GM23338 (cell line): ENCODE measurements at regions not wholly inside any gene's neighbourhood (a gene's known extent, or its start where the extent isn't known, plus 50 kb on each side); places are given as distances from the start of the nearest gene placed in this dataset.
"Not testable (repeated sequence)": the region's sequence is repeated elsewhere in the genome, so short reads cannot be mapped to it uniquely, and the experiment has no call there.

ENCODE experiments used
- ATAC-seq: fragments of 200-7000 bp; cut with Tn5 transposase; 3 replicates; pipeline ENCODE4 v1.9.1; 2020
- DNase-seq: peaks from one replicate; pipeline ENCODE4 v3.0.0-alpha.2; 2015; ENCODE audit warnings: low spot score
- H2AFZ ChIP-seq: fragments of 200-600 bp; sonication (generic); 2 replicates; pipeline ENCODE4 v1.8.0; 2016; ENCODE audit warnings: antibody characterized with exemption, mild to moderate bottlenecking, moderate library complexity
- H3F3A ChIP-seq: fragments of 200-600 bp; sonication (generic); replicated peaks from 2 replicates; pipeline ENCODE4 v1.8.0; 2017; ENCODE audit warnings: antibody characterized with exemption, mixed run types, low read depth
- H3K27ac ChIP-seq: fragments of 200-600 bp; sonication (generic); 2 replicates; pipeline ENCODE4 v1.6.1; 2016; ENCODE audit warnings: low read depth
- H3K27me3 ChIP-seq: fragments of 200-600 bp; sonication (generic); 2 replicates; pipeline ENCODE4 v1.8.0; 2016; ENCODE audit warnings: mild to moderate bottlenecking, mixed run types, moderate library complexity; ENCODE audit not compliant: insufficient read depth
- H3K36me3 ChIP-seq: fragments of 200-600 bp; sonication (generic); 2 replicates; pipeline ENCODE4 v1.8.0; 2016; ENCODE audit warnings: mild to moderate bottlenecking; ENCODE audit not compliant: insufficient read depth
- H3K4me1 ChIP-seq: fragments of 200-600 bp; sonication (generic); 2 replicates; pipeline ENCODE4 v1.8.0; 2016; ENCODE audit warnings: mild to moderate bottlenecking, moderate library complexity; ENCODE audit not compliant: insufficient read depth
- H3K4me2 ChIP-seq: fragments of 200-600 bp; sonication (generic); 2 replicates; pipeline ENCODE4 v1.7.1; 2017; ENCODE audit warnings: mixed run types
- H3K4me3 ChIP-seq: fragments of 200-600 bp; sonication (generic); 2 replicates; pipeline ENCODE4 v1.6.1; 2016; ENCODE audit warnings: mixed run types
- H3K79me2 ChIP-seq: fragments of 200-600 bp; sonication (generic); replicated peaks from 2 replicates; pipeline ENCODE4 v1.8.0; 2017; ENCODE audit warnings: mild to moderate bottlenecking; ENCODE audit not compliant: insufficient read depth
- H3K9me2 ChIP-seq: fragments of 200-600 bp; sonication (generic); 2 replicates; pipeline ENCODE4 v1.8.0; 2017; ENCODE audit not compliant: insufficient read depth
- H4K20me1 ChIP-seq: fragments of 200-600 bp; sonication (generic); replicated peaks from 2 replicates; pipeline ENCODE4 v1.8.0; 2017; ENCODE audit warnings: mild to moderate bottlenecking; ENCODE audit not compliant: insufficient read depth
- H3K27ac Mint-ChIP-seq: 2 replicates; pipeline ENCODE4 v1.8.0; 2020; ENCODE audit warnings: inconsistent platforms, mild to moderate bottlenecking, moderate library complexity, mixed read lengths
- H3K27me3 Mint-ChIP-seq: 3 replicates; pipeline ENCODE4 v1.8.0; 2022; ENCODE audit warnings: low read depth, mild to moderate bottlenecking, moderate library complexity, mixed read lengths, inconsistent platforms; ENCODE audit not compliant: insufficient read depth, poor library complexity
- H3K36me3 Mint-ChIP-seq: 3 replicates; pipeline ENCODE4 v1.8.0; 2021; ENCODE audit warnings: low read depth, mild to moderate bottlenecking, inconsistent platforms, moderate library complexity, mixed read lengths
- H3K4me1 Mint-ChIP-seq: 3 replicates; pipeline ENCODE4 v1.8.0; 2020; ENCODE audit warnings: mild to moderate bottlenecking, inconsistent platforms, mixed read lengths
- H3K4me3 Mint-ChIP-seq: 3 replicates; pipeline ENCODE4 v1.8.0; 2021; ENCODE audit warnings: moderate library complexity, mild to moderate bottlenecking, inconsistent platforms, mixed read lengths
- H3K9me3 Mint-ChIP-seq: 3 replicates; pipeline ENCODE4 v1.8.0; 2020; ENCODE audit warnings: moderate library complexity, mild to moderate bottlenecking, inconsistent platforms, mixed read lengths
- EZH2 ChIP-seq: fragments of 200-600 bp; sonication (generic); IDR thresholded peaks from one replicate; pipeline ENCODE4 v1.8.0; 2017; ENCODE audit warnings: antibody characterized with exemption, mild to moderate bottlenecking, low read depth; ENCODE audit not compliant: unreplicated experiment
- EZH2phosphoT487 ChIP-seq: fragments of 200-600 bp; sonication (generic); IDR thresholded peaks from one replicate; pipeline ENCODE4 v1.8.1; 2018; ENCODE audit warnings: antibody characterized with exemption; ENCODE audit not compliant: unreplicated experiment
- NANOG ChIP-seq: IDR thresholded peaks from 2 replicates; pipeline ENCODE4 v1.6.1; 2016; ENCODE audit warnings: antibody characterized with exemption, borderline replicate concordance
- POLR2AphosphoS5 ChIP-seq: IDR thresholded peaks from 2 replicates; pipeline ENCODE4 v1.6.1; 2016; ENCODE audit warnings: antibody characterized with exemption, low read depth
- STAT1 ChIP-seq: IDR thresholded peaks from one replicate; pipeline ENCODE4 v1.6.1; 2016; ENCODE audit warnings: antibody characterized with exemption; ENCODE audit not compliant: unreplicated experiment
- ZNF114 ChIP-seq: fragments of 250-450 bp; sonication (Bioruptor Pico); IDR thresholded peaks from 2 replicates; pipeline ENCODE4 v1.5.0; 2020; ENCODE audit warnings: mild to moderate bottlenecking, moderate library complexity
- ZNF331 ChIP-seq: fragments of 250-450 bp; sonication (Bioruptor Pico); IDR thresholded peaks from 2 replicates; pipeline ENCODE4 v1.5.0; 2020; ENCODE audit warnings: low read depth, mild to moderate bottlenecking, moderate library complexity
- TF ChIP-seq, protein P1 (sequence below): fragments of 250-450 bp; sonication (Bioruptor Pico); IDR thresholded peaks from 2 replicates; pipeline ENCODE4 v1.5.0; 2020; ENCODE audit warnings: mild to moderate bottlenecking, moderate library complexity
- TF ChIP-seq, protein P2 (sequence below): IDR thresholded peaks from one replicate; pipeline ENCODE4 v1.6.1; 2018; ENCODE audit warnings: antibody characterized with exemption; ENCODE audit not compliant: unreplicated experiment
- TF ChIP-seq, protein P3 (sequence below): IDR thresholded peaks from 2 replicates; pipeline ENCODE4 v1.6.1; 2016; ENCODE audit warnings: antibody characterized with exemption

DNA sequence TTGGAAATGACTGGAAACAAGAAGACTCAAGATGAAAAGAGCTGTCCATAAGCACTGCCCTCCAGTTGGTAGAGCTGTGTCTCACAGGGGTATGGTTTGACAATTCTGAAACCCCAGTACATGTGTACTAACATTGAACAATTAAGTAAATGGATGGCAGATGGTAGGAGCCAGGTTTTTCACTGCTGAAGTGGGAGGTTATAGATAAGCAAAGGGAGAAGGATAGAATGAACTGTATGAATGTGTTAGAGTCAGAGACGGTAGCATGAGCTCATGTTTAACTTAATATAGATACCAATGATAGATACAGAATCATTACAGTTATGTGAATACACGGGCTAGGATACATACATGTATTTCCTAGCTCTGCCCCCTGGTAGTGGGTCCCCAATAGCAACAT is 95.0 kb upstream of the SIRPA start (continued):
- TF ChIP-seq, protein P1, sequence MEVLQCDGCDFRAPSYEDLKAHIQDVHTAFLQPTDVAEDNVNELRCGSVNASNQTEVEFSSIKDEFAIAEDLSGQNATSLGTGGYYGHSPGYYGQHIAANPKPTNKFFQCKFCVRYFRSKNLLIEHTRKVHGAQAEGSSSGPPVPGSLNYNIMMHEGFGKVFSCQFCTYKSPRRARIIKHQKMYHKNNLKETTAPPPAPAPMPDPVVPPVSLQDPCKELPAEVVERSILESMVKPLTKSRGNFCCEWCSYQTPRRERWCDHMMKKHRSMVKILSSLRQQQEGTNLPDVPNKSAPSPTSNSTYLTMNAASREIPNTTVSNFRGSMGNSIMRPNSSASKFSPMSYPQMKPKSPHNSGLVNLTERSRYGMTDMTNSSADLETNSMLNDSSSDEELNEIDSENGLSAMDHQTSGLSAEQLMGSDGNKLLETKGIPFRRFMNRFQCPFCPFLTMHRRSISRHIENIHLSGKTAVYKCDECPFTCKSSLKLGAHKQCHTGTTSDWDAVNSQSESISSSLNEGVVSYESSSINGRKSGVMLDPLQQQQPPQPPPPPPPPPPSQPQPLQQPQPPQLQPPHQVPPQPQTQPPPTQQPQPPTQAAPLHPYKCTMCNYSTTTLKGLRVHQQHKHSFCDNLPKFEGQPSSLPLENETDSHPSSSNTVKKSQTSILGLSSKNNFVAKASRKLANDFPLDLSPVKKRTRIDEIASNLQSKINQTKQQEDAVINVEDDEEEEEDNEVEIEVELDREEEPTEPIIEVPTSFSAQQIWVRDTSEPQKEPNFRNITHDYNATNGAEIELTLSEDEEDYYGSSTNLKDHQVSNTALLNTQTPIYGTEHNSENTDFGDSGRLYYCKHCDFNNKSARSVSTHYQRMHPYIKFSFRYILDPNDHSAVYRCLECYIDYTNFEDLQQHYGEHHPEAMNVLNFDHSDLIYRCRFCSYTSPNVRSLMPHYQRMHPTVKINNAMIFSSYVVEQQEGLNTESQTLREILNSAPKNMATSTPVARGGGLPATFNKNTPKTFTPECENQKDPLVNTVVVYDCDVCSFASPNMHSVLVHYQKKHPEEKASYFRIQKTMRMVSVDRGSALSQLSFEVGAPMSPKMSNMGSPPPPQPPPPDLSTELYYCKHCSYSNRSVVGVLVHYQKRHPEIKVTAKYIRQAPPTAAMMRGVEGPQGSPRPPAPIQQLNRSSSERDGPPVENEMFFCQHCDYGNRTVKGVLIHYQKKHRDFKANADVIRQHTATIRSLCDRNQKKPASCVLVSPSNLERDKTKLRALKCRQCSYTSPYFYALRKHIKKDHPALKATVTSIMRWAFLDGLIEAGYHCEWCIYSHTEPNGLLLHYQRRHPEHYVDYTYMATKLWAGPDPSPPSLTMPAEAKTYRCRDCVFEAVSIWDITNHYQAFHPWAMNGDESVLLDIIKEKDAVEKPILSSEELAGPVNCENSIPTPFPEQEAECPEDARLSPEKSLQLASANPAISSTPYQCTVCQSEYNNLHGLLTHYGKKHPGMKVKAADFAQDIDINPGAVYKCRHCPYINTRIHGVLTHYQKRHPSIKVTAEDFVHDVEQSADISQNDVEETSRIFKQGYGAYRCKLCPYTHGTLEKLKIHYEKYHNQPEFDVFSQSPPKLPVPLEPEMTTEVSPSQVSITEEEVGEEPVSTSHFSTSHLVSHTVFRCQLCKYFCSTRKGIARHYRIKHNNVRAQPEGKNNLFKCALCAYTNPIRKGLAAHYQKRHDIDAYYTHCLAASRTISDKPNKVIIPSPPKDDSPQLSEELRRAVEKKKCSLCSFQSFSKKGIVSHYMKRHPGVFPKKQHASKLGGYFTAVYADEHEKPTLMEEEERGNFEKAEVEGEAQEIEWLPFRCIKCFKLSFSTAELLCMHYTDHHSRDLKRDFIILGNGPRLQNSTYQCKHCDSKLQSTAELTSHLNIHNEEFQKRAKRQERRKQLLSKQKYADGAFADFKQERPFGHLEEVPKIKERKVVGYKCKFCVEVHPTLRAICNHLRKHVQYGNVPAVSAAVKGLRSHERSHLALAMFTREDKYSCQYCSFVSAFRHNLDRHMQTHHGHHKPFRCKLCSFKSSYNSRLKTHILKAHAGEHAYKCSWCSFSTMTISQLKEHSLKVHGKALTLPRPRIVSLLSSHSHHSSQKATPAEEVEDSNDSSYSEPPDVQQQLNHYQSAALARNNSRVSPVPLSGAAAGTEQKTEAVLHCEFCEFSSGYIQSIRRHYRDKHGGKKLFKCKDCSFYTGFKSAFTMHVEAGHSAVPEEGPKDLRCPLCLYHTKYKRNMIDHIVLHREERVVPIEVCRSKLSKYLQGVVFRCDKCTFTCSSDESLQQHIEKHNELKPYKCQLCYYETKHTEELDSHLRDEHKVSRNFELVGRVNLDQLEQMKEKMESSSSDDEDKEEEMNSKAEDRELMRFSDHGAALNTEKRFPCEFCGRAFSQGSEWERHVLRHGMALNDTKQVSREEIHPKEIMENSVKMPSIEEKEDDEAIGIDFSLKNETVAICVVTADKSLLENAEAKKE, result no peak
- TF ChIP-seq, protein P2, sequence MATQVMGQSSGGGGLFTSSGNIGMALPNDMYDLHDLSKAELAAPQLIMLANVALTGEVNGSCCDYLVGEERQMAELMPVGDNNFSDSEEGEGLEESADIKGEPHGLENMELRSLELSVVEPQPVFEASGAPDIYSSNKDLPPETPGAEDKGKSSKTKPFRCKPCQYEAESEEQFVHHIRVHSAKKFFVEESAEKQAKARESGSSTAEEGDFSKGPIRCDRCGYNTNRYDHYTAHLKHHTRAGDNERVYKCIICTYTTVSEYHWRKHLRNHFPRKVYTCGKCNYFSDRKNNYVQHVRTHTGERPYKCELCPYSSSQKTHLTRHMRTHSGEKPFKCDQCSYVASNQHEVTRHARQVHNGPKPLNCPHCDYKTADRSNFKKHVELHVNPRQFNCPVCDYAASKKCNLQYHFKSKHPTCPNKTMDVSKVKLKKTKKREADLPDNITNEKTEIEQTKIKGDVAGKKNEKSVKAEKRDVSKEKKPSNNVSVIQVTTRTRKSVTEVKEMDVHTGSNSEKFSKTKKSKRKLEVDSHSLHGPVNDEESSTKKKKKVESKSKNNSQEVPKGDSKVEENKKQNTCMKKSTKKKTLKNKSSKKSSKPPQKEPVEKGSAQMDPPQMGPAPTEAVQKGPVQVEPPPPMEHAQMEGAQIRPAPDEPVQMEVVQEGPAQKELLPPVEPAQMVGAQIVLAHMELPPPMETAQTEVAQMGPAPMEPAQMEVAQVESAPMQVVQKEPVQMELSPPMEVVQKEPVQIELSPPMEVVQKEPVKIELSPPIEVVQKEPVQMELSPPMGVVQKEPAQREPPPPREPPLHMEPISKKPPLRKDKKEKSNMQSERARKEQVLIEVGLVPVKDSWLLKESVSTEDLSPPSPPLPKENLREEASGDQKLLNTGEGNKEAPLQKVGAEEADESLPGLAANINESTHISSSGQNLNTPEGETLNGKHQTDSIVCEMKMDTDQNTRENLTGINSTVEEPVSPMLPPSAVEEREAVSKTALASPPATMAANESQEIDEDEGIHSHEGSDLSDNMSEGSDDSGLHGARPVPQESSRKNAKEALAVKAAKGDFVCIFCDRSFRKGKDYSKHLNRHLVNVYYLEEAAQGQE, result no peak
- TF ChIP-seq ZNF331 (CRISPR knock-in tag) (no peak), ZNF114 (CRISPR knock-in tag) (no peak), POLR2AphosphoS5 (no peak), EZH2 (no peak), NANOG (no peak), EZH2phosphoT487 (no peak), STAT1 (no peak)
- TF ChIP-seq, protein P3, sequence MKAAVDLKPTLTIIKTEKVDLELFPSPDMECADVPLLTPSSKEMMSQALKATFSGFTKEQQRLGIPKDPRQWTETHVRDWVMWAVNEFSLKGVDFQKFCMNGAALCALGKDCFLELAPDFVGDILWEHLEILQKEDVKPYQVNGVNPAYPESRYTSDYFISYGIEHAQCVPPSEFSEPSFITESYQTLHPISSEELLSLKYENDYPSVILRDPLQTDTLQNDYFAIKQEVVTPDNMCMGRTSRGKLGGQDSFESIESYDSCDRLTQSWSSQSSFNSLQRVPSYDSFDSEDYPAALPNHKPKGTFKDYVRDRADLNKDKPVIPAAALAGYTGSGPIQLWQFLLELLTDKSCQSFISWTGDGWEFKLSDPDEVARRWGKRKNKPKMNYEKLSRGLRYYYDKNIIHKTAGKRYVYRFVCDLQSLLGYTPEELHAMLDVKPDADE, result no peak

GRCh38 chr20:1799746-1800145 is 95.5 kb upstream of the SIRPA start:
- peaks cover 32% of the 10 kb centered on the region for H3K27me3 ChIP-seq
- not testable (repeated sequence) for H2AFZ ChIP-seq, DNase-seq, H3K36me3 ChIP-seq, H3K4me3 ChIP-seq, H3K9me2 ChIP-seq, H3F3A ChIP-seq, H3K79me2 ChIP-seq, H3K36me3 Mint-ChIP-seq, H3K9me3 Mint-ChIP-seq, H3K27ac ChIP-seq, H4K20me1 ChIP-seq, H3K4me2 ChIP-seq, ATAC-seq, H3K4me3 Mint-ChIP-seq, H3K27ac Mint-ChIP-seq
- Mint-ChIP-seq H3K4me1 (peaks cover 28% of the 10 kb centered on the region), H3K27me3 (peaks cover 25% of the 10 kb centered on the region)
- H3K4me1 ChIP-seq, result peaks cover 14% of the 10 kb centered on the region
